MM.1S (cell line): ENCODE measurements at regions not wholly inside any gene's neighbourhood (a gene's known extent, or its start where the extent isn't known, plus 50 kb on each side); places are given as distances from the start of the nearest gene placed in this dataset.

Experiments
- DNase-seq: peaks from one replicate; pipeline ENCODE4 v3.0.0-alpha.2; 2015
- H2AFZ ChIP-seq: fragments of 300-600 bp; sonication (generic); 2 replicates; pipeline ENCODE4 v1.6.0; 2016; ENCODE audit warnings: antibody characterized with exemption, low read length
- H3F3A ChIP-seq: fragments of 300-600 bp; sonication (generic); 2 replicates; pipeline ENCODE4 v1.6.1; 2016; ENCODE audit warnings: mild to moderate bottlenecking, antibody characterized with exemption, low read length, moderate library complexity, mixed read lengths; ENCODE audit not compliant: insufficient read depth
- H3K27ac ChIP-seq: fragments of 300-600 bp; sonication (generic); 2 replicates; pipeline ENCODE4 v1.5.1; 2016; ENCODE audit warnings: mild to moderate bottlenecking, low read length
- H3K27me3 ChIP-seq: fragments of 300-600 bp; sonication (generic); replicated peaks from 2 replicates; pipeline ENCODE4 v1.6.0; 2016; ENCODE audit warnings: low read length; ENCODE audit not compliant: insufficient read depth
- H3K36me3 ChIP-seq: fragments of 300-600 bp; sonication (generic); replicated peaks from 2 replicates; pipeline ENCODE4 v1.6.1; 2016; ENCODE audit warnings: mild to moderate bottlenecking, low read length, mixed read lengths; ENCODE audit not compliant: insufficient read depth
- H3K4me1 ChIP-seq: fragments of 300-600 bp; sonication (generic); 2 replicates; pipeline ENCODE4 v1.6.1; 2016; ENCODE audit warnings: low read length, mixed read lengths
- H3K4me2 ChIP-seq: fragments of 300-600 bp; sonication (generic); 2 replicates; pipeline ENCODE4 v1.6.0; 2016; ENCODE audit warnings: low read depth, low read length
- H3K4me3 ChIP-seq: fragments of 300-600 bp; sonication (generic); 2 replicates; pipeline ENCODE4 v1.5.1; 2016; ENCODE audit warnings: low read length, mixed read lengths
- H3K79me2 ChIP-seq: fragments of 300-600 bp; sonication (generic); 2 replicates; pipeline ENCODE4 v1.6.1; 2016; ENCODE audit warnings: mixed run types, low read length, mixed read lengths
- H3K9ac ChIP-seq: fragments of 300-600 bp; sonication (generic); 2 replicates; pipeline ENCODE4 v1.6.1; 2016; ENCODE audit warnings: low read length, mixed read lengths
- H3K9me2 ChIP-seq: fragments of 300-600 bp; sonication (generic); replicated peaks from 2 replicates; pipeline ENCODE4 v1.6.1; 2016; ENCODE audit warnings: mild to moderate bottlenecking, low read length, mixed read lengths; ENCODE audit not compliant: insufficient read depth
- H3K9me3 ChIP-seq: fragments of 300-600 bp; sonication (generic); replicated peaks from 2 replicates; pipeline ENCODE4 v1.6.1; 2016; ENCODE audit warnings: mild to moderate bottlenecking, low read length, mixed read lengths; ENCODE audit not compliant: insufficient read depth
- H4K20me1 ChIP-seq: fragments of 300-600 bp; sonication (generic); 2 replicates; pipeline ENCODE4 v1.6.1; 2016; ENCODE audit warnings: mild to moderate bottlenecking, low read length, moderate library complexity, mixed read lengths; ENCODE audit not compliant: insufficient read depth
- CTCF ChIP-seq: fragments of 300-600 bp; sonication (generic); IDR thresholded peaks from 2 replicates; pipeline ENCODE4 v1.5.1; 2016; ENCODE audit warnings: antibody characterized with exemption, low read length, mixed read lengths
- EZH2 ChIP-seq: fragments of 300-600 bp; sonication (generic); optimal IDR thresholded peaks from 2 replicates; pipeline ENCODE3; 2017; ENCODE audit warnings: low read depth, mild to moderate bottlenecking, antibody characterized with exemption, low read length, mixed read lengths
- EZH2phosphoT487 ChIP-seq: fragments of 300-600 bp; sonication (generic); IDR thresholded peaks from 2 replicates; pipeline ENCODE4 v1.6.1; 2018; ENCODE audit warnings: antibody characterized with exemption, low read length

GRCh38 chrX:65098851-65099250 is 122.6 kb upstream of the ZC4H2 start:
- Histone ChIP-seq H3K79me2 (no peaks in the 10 kb centered on the region), H4K20me1 (no peaks in the 10 kb centered on the region)
- TF ChIP-seq EZH2 (no peak), EZH2phosphoT487 (no peak), CTCF (no peak)

GRCh38 chrX:65093658-65094057 is 117.4 kb upstream of the ZC4H2 start:
- Histone ChIP-seq H3K9me3 (no peaks in the 10 kb centered on the region), H3K36me3 (no peaks in the 10 kb centered on the region), H3F3A (no peaks in the 10 kb centered on the region), H3K9me2 (no peaks in the 10 kb centered on the region), H3K4me2 (no peak overlapping the region), H4K20me1 (no peaks in the 10 kb centered on the region), H3K4me1 (no peaks in the 10 kb centered on the region), H3K9ac (no peak overlapping the region), H3K27me3 (no peaks in the 10 kb centered on the region), H3K27ac (no peak overlapping the region), H3K4me3 (no peak overlapping the region), H2AFZ (no peak overlapping the region), H3K79me2 (no peaks in the 10 kb centered on the region)
- no peak for TF ChIP-seq EZH2
- TF ChIP-seq CTCF = no peak
- no peak for TF ChIP-seq EZH2phosphoT487
- no peak for DNase-seq

More at GRCh38 chrX:65098851-65099250, 122.6 kb upstream of the ZC4H2 start:
- Histone ChIP-seq H3K9me3 (no peaks in the 10 kb centered on the region), H3K9ac (no peak overlapping the region), H3K4me1 (no peaks in the 10 kb centered on the region), H3K27me3 (no peaks in the 10 kb centered on the region), H3K9me2 (no peaks in the 10 kb centered on the region), H3K27ac (no peak overlapping the region), H3K4me3 (no peak overlapping the region), H3F3A (no peaks in the 10 kb centered on the region), H3K36me3 (no peaks in the 10 kb centered on the region), H3K4me2 (no peak overlapping the region), H2AFZ (no peak overlapping the region)
- DNase-seq = no peak

GRCh38 chrX:65073233-65073632 is 97.0 kb upstream of the ZC4H2 start:
- Histone ChIP-seq H3K4me2 (no peak overlapping the region), H3K27ac (no peak overlapping the region), H3K9me2 (no peaks in the 10 kb centered on the region), H3K4me1 (no peaks in the 10 kb centered on the region), H3K4me3 (no peak overlapping the region), H3K79me2 (no peaks in the 10 kb centered on the region), H3F3A (no peaks in the 10 kb centered on the region), H4K20me1 (no peaks in the 10 kb centered on the region), H3K36me3 (no peaks in the 10 kb centered on the region), H3K9me3 (no peaks in the 10 kb centered on the region), H3K9ac (no peak overlapping the region), H2AFZ (no peak overlapping the region), H3K27me3 (no peaks in the 10 kb centered on the region)
- TF ChIP-seq EZH2 (no peak), EZH2phosphoT487 (no peak), CTCF (no peak)
- no peak for DNase-seq
